ENCODE measurements at regions not wholly inside any gene's neighbourhood (a gene's known extent, or its start where the extent isn't known, plus 50 kb on each side); places are given as distances from the start of the nearest gene placed in this dataset.

GRCh38 chr5:2836133-2836532, 84.7 kb upstream of the IRX2 start:
- TF ChIP-seq CTCF (IDR thresholded peaks at IDR 0.05), result no peak
- no peak for TF ChIP-seq POLR2A (IDR thresholded peaks at IDR 0.05)
